ENCODE measurements at regions not wholly inside any gene's neighbourhood (a gene's known extent, or its start where the extent isn't known, plus 50 kb on each side); places are given as distances from the start of the nearest gene placed in this dataset.

DNA sequence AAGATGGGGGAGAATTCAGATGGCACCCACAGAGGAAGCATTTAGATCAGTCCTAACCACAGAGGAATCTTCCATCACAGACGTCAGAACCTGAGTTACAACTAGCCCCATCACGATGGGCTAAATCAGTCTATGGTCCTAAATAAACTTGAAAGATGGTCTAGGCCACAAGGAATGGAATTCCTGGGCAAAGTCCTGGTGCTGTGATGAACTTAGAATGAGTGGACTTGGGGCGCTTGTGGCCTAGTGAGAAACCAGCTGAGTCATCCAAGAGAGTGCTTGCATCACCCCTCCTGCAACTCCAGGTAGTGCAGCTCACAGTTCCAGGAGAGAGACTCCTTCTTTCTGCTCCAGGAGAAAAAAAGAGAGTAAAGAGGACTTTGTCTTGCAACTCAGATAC lies 722.9 kb upstream of the RGMB start:
- no peak for TF ChIP-seq CTCF (IDR thresholded peaks at IDR 0.05)
- no peak for TF ChIP-seq POLR2A (IDR thresholded peaks at IDR 0.05)
- intact Hi-C loops (cut with DNase I), result no loop called here
- no peak for DNase-seq
- no peaks in the 10 kb centered on the region for H3K9me3 ChIP-seq
- no peak overlapping the region for H3K27ac ChIP-seq
- H3K4me3 ChIP-seq (replicated peaks in 1 of 3), result no peak overlapping the region
- no peaks in the 10 kb centered on the region for H3K4me1 ChIP-seq
- no peaks in the 10 kb centered on the region for H3K36me3 ChIP-seq
- no peaks in the 10 kb centered on the region for H3K27me3 ChIP-seq
- WGBS, 2 donors, result 87 to 93% methylated on average over 3 of the region's 3 CpGs

DNA sequence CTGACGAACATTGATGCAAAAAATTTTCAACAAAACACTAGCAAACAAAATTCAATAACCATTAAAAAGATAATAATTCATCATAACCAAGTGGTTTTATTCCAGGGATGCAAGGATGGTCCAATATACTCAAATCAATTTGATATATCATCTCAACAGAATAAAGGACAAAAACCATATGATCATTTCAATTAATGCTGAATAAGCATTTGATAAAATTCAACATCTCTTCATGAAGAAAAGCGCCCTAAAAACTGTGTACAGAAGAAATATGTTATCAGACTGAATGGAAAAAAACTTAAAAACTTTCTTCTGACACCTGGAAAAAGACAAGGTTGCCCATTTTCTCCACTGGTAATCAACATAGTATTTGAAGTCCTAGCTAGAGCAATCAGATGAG lies 720.3 kb upstream of the RGMB start:
- H3K4me3 ChIP-seq (replicated peaks in 1 of 3), result no peak overlapping the region
- H3K36me3 ChIP-seq, result no peaks in the 10 kb centered on the region
- TF ChIP-seq POLR2A (IDR thresholded peaks at IDR 0.05), result no peak
- no peak for TF ChIP-seq CTCF (IDR thresholded peaks at IDR 0.05)
- no peaks in the 10 kb centered on the region for H3K27me3 ChIP-seq
- no peaks in the 10 kb centered on the region for H3K9me3 ChIP-seq
- DNase-seq, result no peak
- 82 to 85% methylated on average over 2 of the region's 2 CpGs for WGBS, 2 donors
- no peaks in the 10 kb centered on the region for H3K4me1 ChIP-seq
- intact Hi-C loops (cut with DNase I), result no loop called here
- no peak overlapping the region for H3K27ac ChIP-seq

DNA sequence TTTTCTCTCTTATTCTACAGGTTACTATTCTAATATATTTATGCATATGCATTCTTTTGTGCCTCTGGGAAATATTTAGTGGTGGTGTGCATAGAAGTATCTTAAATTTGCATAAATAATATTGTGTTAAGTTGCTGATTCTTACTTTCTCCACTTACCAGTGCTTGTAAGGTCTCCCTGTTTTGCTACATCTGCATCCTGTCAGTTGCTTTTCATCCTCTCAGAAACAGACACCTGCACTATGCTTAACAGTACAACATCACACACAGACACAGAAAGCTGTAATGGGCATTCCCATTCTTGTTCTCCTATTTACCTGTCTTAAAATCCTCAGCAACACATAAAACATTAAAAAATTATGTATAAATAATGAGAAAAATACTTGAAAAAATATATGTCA lies 713.3 kb upstream of the RGMB start:
- DNase-seq, result no peak
- H3K9me3 ChIP-seq, result no peaks in the 10 kb centered on the region
- no peaks in the 10 kb centered on the region for H3K36me3 ChIP-seq
- H3K27me3 ChIP-seq, result no peaks in the 10 kb centered on the region
- H3K4me1 ChIP-seq, result no peaks in the 10 kb centered on the region
- intact Hi-C loops (cut with DNase I), result no loop called here
- no peak overlapping the region for H3K27ac ChIP-seq
- no peak overlapping the region for H3K4me3 ChIP-seq (replicated peaks in 1 of 3)
- TF ChIP-seq CTCF (IDR thresholded peaks at IDR 0.05), result no peak
- TF ChIP-seq POLR2A (IDR thresholded peaks at IDR 0.05), result no peak

DNA sequence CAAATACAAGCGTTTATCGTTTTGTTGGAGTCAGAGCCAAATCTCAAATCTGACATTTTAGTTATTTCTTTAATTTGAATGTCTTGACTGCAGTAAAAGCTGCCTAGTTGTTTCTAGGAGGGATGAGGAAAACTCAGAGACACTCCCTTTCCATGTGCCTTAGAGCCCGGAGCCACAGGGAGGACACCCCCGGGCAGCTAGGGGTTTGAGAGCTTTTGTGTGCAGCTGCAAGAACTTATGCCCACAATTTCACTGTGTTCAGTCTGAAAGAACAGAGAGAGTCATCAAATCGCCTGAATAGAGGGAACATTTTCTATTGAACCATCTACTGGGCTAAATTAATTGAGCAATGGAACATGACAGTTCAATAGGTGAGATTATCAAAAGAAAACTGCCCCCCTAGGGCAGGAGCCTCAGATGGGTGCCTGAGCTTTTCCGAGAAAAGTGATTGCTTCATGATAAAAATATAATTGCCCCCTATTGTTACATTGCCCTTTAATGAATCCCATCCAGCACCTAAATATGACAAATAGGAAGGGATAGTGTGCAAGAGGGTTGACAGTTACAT lies 709.3 kb upstream of the RGMB start:
- Histone ChIP-seq H3K9me3 (no peaks in the 10 kb centered on the region), H3K27ac (no peak overlapping the region), H3K4me1 (no peaks in the 10 kb centered on the region), H3K36me3 (no peaks in the 10 kb centered on the region), H3K27me3 (no peaks in the 10 kb centered on the region), H3K4me3 (replicated peaks in 1 of 3) (no peak overlapping the region)
- intact Hi-C loops (cut with DNase I), result no loop called here
- TF ChIP-seq CTCF (IDR thresholded peaks at IDR 0.05) (no peak), POLR2A (IDR thresholded peaks at IDR 0.05) (no peak)
- WGBS, 2 donors, result 69 to 77% methylated on average over 6 of the region's 6 CpGs
- no peak for DNase-seq

DNA sequence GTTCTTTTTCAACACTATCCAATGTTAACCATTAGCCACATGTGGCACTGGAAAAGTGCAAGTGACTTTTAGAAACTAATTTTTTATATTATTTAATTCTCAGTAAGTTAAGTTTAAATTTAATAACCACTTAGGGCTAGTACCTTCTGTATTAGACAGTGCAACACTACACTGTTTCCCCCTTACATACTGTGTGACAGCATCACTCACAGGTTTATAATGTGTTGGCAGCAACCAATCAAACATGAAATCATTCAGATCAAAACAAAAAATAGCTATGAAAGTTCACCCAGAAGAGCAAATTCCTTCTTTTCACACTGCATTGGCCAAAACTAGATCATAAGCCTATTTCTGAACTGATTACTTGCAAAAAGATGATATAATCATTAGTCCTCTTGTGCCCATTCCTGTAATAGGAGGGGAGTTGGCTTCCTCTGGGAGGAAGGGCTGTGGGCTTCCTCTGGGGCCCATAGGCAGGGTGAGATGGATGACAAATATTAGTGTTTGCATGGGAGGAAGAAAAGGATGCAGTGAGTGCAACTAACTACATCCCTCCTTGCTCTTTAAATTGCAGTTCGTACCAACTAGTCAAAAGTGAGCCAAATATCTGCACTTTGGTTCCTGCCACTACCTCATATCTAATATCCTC lies 708.1 kb upstream of the RGMB start:
- Histone ChIP-seq H3K9me3 (no peaks in the 10 kb centered on the region), H3K4me3 (replicated peaks in 1 of 3) (no peak overlapping the region), H3K27ac (no peak overlapping the region), H3K36me3 (no peaks in the 10 kb centered on the region), H3K27me3 (no peaks in the 10 kb centered on the region), H3K4me1 (no peaks in the 10 kb centered on the region)
- intact Hi-C loops (cut with DNase I), result no loop called here
- no peak for DNase-seq
- TF ChIP-seq POLR2A (IDR thresholded peaks at IDR 0.05) (no peak), CTCF (IDR thresholded peaks at IDR 0.05) (no peak)
- WGBS, 2 donors, result 67 to 71% methylated on average over 1 of the region's 1 CpG
